ENCODE measurements at regions not wholly inside any gene's neighbourhood (a gene's known extent, or its start where the extent isn't known, plus 50 kb on each side); places are given as distances from the start of the nearest gene placed in this dataset.

- TF ChIP-seq POLR2A (IDR thresholded peaks at IDR 0.05) (no peak), CTCF (IDR thresholded peaks at IDR 0.05) (no peak)
Observed at GRCh38 chr2:126822115-126822514, 76.6 kb upstream of the TEX51 start.

Measured in adrenal gland (tissue), 5 donors.